IPS DF 6.9 (cell line): ENCODE measurements at regions not wholly inside any gene's neighbourhood (a gene's known extent, or its start where the extent isn't known, plus 50 kb on each side); places are given as distances from the start of the nearest gene placed in this dataset.

Source experiments
- DNase-seq: peaks from one replicate; pipeline ENCODE4 v3.0.0-alpha.2; 2013; ENCODE audit warnings: low read depth, low spot score
- H3K27ac ChIP-seq: one replicate; pipeline ENCODE4 v1.5.1; 2013; ENCODE audit warnings: low read length, control low read depth
- H3K27me3 ChIP-seq: 2 replicates; pipeline ENCODE4 v1.6.1; 2013; ENCODE audit warnings: mild to moderate bottlenecking, low read length; ENCODE audit not compliant: control insufficient read depth, insufficient read depth
- H3K36me3 ChIP-seq: 2 replicates; pipeline ENCODE4 v1.6.1; 2013; ENCODE audit warnings: low read length; ENCODE audit not compliant: control insufficient read depth, insufficient read depth
- H3K4me1 ChIP-seq: 2 replicates; pipeline ENCODE4 v1.6.1; 2013; ENCODE audit warnings: low read length; ENCODE audit not compliant: control insufficient read depth, insufficient read depth
- H3K4me3 ChIP-seq: 2 replicates; pipeline ENCODE4 v1.5.1; 2013; ENCODE audit warnings: mild to moderate bottlenecking, low read length
- H3K9me3 ChIP-seq: 2 replicates; pipeline ENCODE4 v1.6.1; 2013; ENCODE audit warnings: low read length, inconsistent platforms; ENCODE audit not compliant: control insufficient read depth, insufficient read depth
- WGBS: extraction: QIAGEN DNeasy Blood & Tissue Kit; methylation state at CpG from one replicate; pipeline ENCODE4 v1.1.7; 2013; ENCODE audit warnings: mixed read lengths, missing lambda C conversion rate; ENCODE audit not compliant: insufficient read length, insufficient coverage; 5-methylcytosine and 5-hydroxymethylcytosine counted together

DNA sequence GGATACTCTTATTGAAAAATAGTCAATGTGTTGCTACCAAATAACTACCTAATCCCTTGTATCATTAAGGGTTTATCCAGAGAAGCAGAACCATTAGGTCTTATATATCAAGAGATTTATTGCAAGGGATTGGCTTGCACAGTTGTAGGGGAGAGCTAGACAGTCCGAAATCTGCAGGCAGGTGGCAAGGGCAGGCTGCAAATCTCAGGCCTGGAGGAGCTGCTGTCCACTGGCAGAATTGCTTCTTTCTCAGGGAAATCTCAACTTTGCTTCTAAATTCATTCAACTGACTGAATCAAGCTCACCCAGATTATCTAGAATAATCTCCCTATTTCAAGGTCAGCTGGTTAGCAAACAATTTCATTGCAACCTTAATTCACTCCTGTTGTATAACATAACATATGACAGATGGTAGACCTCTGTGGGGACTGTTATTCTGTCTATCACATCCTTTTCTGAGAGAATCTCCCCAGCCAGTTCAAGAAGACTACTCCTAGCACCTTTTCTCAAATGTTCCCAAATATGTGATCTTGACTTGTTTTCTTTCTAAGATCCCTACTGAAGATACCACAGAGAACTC, 194.2 kb downstream of the NHLRC3 start:
- Histone ChIP-seq H3K4me1 (no peaks in the 10 kb centered on the region), H3K36me3 (no peaks in the 10 kb centered on the region), H3K9me3 (no peaks in the 10 kb centered on the region), H3K27ac (no peak overlapping the region), H3K27me3 (no peaks in the 10 kb centered on the region), H3K4me3 (no peak overlapping the region)
- DNase-seq = no peak
- WGBS = no CpG with 5 or more reads among the region's 1 CpG

DNA sequence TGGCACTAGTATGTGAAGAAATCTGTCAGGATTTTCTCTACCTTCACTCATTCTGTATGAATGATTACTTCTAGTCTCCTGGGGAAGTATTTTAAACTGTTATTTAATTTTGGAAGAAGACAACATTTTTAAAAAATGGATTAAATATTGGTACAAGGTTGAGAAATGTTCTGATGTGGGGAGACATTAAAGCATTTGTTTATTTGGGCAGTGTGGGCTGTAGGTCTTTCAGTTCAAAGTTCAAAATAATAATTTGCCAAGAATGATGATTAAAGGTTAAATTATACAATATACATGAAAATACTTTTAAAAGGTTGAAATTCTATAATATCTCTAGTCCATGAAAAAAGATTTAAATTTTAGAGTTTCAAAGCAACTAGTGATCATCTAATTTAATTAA, 194.7 kb downstream of the NHLRC3 start:
- Histone ChIP-seq H3K36me3 (no peaks in the 10 kb centered on the region), H3K9me3 (no peaks in the 10 kb centered on the region), H3K27ac (no peak overlapping the region), H3K27me3 (no peaks in the 10 kb centered on the region), H3K4me1 (no peaks in the 10 kb centered on the region), H3K4me3 (no peak overlapping the region)
- no peak for DNase-seq

DNA sequence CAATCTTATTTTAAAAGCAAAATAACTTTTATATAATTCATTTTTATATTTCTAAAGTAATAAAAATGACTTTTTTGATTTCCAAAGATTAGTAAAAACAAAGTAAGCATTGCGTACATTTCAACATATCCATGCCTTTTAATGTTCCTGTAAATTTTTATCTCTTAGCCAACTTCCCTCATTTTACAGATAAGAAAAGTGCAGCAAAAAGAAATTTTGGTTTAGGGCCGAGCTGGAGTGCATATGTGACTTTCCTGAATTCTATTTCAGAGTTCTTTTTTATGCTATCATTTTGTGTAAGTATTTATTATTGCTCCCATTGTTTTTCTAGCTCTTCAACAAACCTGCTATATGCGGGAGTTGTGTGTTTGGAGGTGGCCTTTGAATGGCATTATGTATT, 195.3 kb downstream of the NHLRC3 start:
- no CpG with 5 or more reads among the region's 3 CpGs for WGBS
- H3K36me3 ChIP-seq = no peaks in the 10 kb centered on the region

DNA sequence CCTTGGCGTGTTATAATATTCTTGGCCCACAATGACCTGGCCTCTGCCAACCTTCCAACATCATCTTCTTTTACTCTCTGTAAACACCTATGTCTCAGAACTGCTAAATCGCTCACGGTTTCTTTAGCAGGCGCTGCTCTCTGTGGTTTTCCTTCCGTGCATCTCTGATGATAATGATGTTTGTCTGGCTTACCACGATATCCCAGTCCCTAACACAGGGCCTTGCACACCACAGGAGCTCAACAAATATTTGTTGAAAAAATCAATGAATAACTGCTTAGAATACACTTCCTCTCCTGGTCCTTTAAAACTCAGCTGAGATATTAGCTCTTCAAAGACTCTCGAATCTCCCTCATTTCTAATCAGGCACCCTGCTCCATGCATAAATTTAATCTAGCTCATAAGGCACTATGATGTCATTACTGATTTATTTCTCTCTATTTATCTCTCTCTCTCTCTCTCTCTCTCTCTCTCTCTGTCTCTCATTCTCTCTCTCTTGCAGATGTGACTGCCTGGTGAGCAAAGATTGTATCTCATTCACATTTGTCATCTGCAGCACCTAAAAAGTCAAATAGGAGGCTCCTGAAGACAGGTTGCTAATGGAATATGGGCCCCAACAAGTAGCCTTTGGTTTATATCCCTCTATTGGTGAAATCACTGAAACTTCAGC, 206.4 kb downstream of the NHLRC3 start:
- H3K36me3 ChIP-seq = no peaks in the 10 kb centered on the region
- no peak overlapping the region for H3K27ac ChIP-seq
- no peak for DNase-seq
- H3K4me3 ChIP-seq = no peak overlapping the region
- no CpG with 5 or more reads among the region's 7 CpGs for WGBS
- no peaks in the 10 kb centered on the region for H3K4me1 ChIP-seq
- H3K27me3 ChIP-seq = no peaks in the 10 kb centered on the region
- no peaks in the 10 kb centered on the region for H3K9me3 ChIP-seq

More for the DNA sequence above, 195.3 kb downstream of the NHLRC3 start:
- H3K4me3 ChIP-seq = no peak overlapping the region
- H3K9me3 ChIP-seq = no peaks in the 10 kb centered on the region
- DNase-seq = no peak
- H3K27ac ChIP-seq = no peak overlapping the region
- no peaks in the 10 kb centered on the region for H3K27me3 ChIP-seq
- no peaks in the 10 kb centered on the region for H3K4me1 ChIP-seq

DNA sequence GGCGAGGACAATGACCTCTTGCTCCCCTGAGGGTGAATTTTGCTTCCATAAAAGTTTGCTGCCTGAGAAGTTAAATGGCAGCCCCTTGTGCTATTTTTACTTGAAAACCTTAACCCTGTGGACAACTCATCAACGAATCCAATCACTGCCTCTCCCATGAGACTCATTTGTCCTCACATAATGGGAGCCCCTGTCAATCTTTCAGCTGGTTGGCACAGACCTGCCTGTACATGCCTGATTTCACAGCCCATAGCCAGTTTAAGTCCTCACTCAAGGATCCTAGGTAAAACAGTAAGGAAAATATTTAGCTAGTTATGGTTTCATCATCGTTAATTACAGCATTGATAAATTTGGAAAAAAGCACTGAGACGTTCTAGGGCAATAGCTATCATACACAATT, 207.4 kb downstream of the NHLRC3 start:
- DNase-seq = no peak
- Histone ChIP-seq H3K27ac (no peak overlapping the region), H3K9me3 (no peaks in the 10 kb centered on the region), H3K27me3 (no peaks in the 10 kb centered on the region), H3K36me3 (no peaks in the 10 kb centered on the region), H3K4me1 (no peaks in the 10 kb centered on the region), H3K4me3 (no peak overlapping the region)
- no CpG with 5 or more reads among the region's 4 CpGs for WGBS

DNA sequence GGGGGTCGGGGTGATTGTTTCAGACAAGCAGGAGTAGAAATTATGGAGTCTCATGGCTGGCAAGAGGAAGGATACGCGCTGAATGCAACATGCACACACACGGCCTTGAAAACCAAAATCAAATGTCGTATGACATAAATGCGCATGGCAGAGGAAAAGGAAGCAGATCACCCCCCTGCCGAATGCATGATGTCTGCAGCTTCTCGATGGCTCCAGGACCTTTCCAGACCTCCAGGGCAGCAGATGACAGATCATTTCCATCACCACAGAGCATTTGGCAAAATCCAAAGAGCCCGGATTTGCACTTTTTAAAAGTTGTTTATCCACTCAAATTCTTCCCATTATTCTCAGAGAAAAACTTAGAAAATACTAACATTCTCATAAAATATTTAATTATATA, 211.7 kb downstream of the NHLRC3 start:
- Histone ChIP-seq H3K4me1 (no peaks in the 10 kb centered on the region), H3K27me3 (no peaks in the 10 kb centered on the region), H3K36me3 (no peaks in the 10 kb centered on the region), H3K27ac (no peak overlapping the region), H3K4me3 (no peak overlapping the region), H3K9me3 (no peaks in the 10 kb centered on the region)
- no CpG with 5 or more reads among the region's 9 CpGs for WGBS
- no peak for DNase-seq

DNA sequence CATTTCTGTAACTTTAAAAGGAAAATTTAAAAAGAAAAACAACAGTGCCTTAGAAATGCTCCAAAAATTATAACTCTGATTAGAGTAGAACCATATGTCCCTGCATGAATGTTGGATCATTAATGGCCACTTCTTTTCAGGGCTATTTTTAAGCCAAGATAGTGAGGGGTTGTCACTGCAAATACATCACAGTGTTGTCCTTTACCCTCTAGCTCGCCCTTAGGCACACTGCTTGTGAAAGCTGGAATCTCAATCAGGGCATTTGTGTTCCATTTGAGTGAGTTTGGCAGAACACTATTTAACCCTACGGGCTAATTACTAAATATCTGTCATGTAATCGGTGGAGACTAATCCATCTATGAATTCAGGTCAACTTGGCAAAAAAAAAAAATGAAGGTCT, 212.2 kb downstream of the NHLRC3 start:
- no peak for DNase-seq
- WGBS = no CpG with 5 or more reads among the region's 3 CpGs
- H3K9me3 ChIP-seq = no peaks in the 10 kb centered on the region

DNA sequence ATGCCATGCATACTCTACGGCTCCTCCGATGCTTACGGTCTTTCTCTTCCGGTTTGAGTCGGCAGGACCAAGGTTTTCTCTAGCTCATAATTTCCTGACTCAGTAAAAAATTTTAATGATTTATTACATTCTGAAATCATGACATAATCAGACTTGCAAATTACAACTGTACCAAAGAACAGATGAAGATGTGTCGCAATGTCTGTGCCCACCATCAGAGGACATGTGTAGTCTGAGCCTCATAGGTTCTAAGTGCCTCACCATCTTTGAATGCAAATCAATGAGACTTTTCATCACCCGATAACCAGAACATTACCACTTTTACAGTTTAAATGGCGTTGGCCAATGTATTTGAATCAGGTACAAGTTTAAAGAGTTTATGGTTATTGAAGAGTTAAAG, 213.1 kb downstream of the NHLRC3 start:
- DNase-seq = no peak
- Histone ChIP-seq H3K9me3 (no peaks in the 10 kb centered on the region), H3K36me3 (no peaks in the 10 kb centered on the region), H3K27me3 (no peaks in the 10 kb centered on the region), H3K27ac (no peak overlapping the region), H3K4me1 (no peaks in the 10 kb centered on the region), H3K4me3 (no peak overlapping the region)
- WGBS = no CpG with 5 or more reads among the region's 8 CpGs

More for the DNA sequence above, 212.2 kb downstream of the NHLRC3 start:
- Histone ChIP-seq H3K4me3 (no peak overlapping the region), H3K36me3 (no peaks in the 10 kb centered on the region), H3K4me1 (no peaks in the 10 kb centered on the region), H3K27ac (no peak overlapping the region), H3K27me3 (no peaks in the 10 kb centered on the region)

DNA sequence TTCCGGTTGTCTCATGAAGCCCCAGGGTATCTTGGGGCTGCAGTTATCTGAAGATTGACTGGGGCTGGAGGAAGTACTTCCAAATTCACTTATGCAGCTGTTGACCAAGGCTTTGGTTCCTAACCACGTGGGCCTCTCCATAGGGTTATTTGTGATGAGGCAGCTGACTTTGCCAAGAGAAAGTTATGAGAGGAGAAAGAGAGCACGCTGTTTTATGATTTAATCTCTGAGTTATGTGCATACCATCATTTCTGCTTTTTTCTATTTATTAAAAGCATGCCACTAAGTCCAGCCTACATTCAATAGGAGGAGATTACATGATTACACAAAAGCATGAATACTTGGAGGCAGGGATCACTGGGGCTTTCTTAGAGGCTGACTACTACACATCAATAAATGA, 215.5 kb downstream of the NHLRC3 start:
- H3K4me1 ChIP-seq = no peaks in the 10 kb centered on the region
- H3K4me3 ChIP-seq = no peak overlapping the region
- H3K27ac ChIP-seq = no peak overlapping the region
- H3K9me3 ChIP-seq = no peaks in the 10 kb centered on the region
- no CpG with 5 or more reads among the region's 3 CpGs for WGBS
- H3K27me3 ChIP-seq = no peaks in the 10 kb centered on the region
- no peaks in the 10 kb centered on the region for H3K36me3 ChIP-seq
- DNase-seq = no peak

DNA sequence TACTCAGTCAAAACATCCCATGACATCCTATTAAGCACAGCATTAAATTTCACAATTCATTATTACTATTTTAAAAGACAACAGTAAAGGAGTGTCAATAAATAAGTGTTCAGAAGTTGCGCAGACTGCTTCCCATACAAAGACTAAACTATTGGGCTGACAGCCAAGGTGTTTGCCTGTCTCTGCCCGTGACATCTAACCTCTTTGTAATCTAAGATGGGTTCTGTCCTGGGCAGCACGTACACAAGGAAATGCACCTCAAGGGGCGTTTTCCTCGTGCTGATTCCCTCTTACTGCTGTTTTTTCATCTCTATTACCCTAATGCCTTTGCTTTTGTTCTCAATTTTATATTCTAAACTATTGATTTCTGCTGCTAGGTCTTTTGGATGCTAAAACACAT, 216.3 kb downstream of the NHLRC3 start:
- H3K4me1 ChIP-seq = no peaks in the 10 kb centered on the region
- no peak overlapping the region for H3K27ac ChIP-seq
- no peak for DNase-seq
- no peaks in the 10 kb centered on the region for H3K27me3 ChIP-seq
- H3K4me3 ChIP-seq = no peak overlapping the region
- H3K9me3 ChIP-seq = no peaks in the 10 kb centered on the region
- no CpG with 5 or more reads among the region's 5 CpGs for WGBS
- H3K36me3 ChIP-seq = no peaks in the 10 kb centered on the region

DNA sequence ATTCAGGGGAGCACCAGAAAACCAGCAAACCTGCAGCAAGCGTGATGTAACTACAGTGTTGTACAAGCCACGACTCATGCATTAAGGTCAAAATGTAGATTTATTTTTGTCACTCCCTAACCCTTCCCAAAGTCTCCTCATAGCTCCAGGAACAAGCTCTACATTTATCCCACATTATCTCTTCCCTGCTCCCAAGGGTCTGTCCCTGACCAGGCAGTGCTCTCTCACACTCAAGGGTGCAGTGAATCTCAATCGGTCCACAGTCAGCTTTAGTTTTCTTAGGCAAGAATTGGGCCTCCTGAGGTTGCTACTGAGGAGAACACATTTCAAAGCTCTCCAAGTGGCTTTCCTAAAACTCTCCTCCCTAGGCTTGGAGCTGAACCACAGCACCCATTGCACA, 219.4 kb downstream of the NHLRC3 start:
- Histone ChIP-seq H3K27me3 (no peaks in the 10 kb centered on the region), H3K4me1 (no peaks in the 10 kb centered on the region), H3K27ac (no peak overlapping the region), H3K36me3 (no peaks in the 10 kb centered on the region), H3K4me3 (no peak overlapping the region), H3K9me3 (no peaks in the 10 kb centered on the region)
- no CpG with 5 or more reads among the region's 3 CpGs for WGBS
- no peak for DNase-seq
